NCI-H128 (cell line): ENCODE measurements at regions not wholly inside any gene's neighbourhood (a gene's known extent, or its start where the extent isn't known, plus 50 kb on each side); places are given as distances from the start of the nearest gene placed in this dataset.
A peak's percentile ranks its signal among the peaks of the same experiment; 100 is the strongest.
"Not testable (repeated sequence)": the region's sequence is repeated elsewhere in the genome, so short reads cannot be mapped to it uniquely, and the experiment has no call there.

Source experiments
- DNase-seq: peaks from one replicate; lab custom pipeline; 2025; ENCODE audit not compliant: unreplicated experiment; lab: John Stamatoyannopoulos, UW

DNA sequence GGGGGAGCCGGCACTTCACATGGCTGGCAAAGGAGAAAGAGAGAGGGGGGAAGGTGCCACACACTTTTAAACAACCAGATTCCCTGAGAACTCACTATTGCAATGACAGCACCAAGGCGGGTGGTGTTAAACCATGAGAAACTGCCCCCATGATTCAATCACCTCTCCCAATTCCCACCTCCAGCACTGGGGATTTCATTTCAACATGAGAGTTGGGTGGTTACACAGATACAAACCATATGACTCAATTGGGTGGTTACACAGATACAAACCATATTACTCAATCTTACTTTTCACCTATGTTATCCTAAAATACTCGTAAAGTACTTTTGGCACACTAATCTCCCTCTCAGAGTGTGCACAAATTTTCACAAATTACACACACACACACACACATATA is 1097.5 kb upstream of the TMPRSS15 start:
- no peak for DNase-seq

DNA sequence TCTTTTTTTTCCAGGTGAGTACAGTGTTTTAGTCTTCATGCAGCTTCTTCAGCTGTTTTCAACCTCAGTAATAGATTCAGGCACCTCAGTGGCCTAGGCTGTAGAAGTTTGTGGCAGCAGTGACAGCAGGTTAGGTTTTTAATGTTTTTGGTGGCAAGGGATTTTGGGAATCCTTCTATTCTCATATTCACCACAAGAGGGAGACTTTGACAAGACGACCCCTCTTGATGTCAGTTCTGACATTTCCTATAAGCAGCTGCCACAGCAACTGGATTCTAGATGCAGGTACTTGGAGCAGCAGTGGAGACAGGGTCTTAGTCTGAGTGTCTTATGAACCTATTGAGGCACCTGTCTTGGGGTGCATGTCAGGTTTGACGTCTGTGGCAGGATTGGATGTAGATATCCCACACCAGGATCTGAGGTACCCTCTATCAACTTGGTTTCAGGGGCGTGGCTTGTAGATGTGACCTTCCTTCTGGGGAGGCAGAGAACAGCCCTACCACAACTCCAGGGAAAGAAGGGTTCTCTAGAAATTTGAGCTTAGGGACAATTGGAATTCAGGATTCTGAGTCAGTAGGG is 1104.2 kb upstream of the TMPRSS15 start:
- DNase-seq = no peak

DNA sequence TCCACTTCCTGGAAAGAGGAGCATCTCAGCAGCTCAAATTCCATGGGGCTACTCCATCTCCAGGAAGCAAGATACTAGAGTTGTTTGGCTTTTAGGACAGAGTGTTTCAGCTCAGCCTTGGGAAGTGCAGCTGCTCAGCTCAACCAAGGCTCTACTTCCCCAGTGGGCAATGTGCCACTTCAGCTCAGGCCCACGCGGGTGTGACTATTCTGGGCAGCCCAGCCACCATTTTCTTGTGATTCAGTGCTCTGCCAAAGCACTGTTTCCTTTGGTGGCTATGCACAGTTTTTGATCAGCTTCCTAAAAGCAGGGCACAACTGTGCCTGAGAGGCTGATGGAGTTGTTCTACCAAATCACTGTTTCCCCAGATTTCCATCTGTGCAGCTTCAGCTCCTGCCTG is 1104.9 kb upstream of the TMPRSS15 start:
- no peak for DNase-seq

- no peak for DNase-seq
Measured at GRCh38 chr21:19508844-19509243, 1105.3 kb upstream of the TMPRSS15 start.

DNA sequence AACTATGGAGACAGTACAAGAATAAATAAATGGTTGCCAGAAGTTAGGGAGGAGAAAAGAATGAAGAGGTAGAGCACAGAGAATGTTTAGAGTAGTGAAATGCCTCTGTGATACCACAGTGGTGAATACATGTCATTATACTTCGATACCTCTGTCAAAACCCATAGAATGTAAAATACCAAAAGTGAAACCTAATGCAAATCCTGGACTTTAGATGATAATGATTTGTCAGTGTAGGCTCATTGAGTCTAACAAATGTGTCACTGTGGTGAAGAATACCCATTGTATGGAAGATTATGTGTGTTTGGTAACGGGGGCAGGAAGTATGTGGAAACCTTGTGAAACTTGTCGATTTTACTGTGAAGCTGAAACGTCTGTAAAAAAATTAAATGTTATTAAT is 1106.5 kb upstream of the TMPRSS15 start:
- DNase-seq = no peak

DNA sequence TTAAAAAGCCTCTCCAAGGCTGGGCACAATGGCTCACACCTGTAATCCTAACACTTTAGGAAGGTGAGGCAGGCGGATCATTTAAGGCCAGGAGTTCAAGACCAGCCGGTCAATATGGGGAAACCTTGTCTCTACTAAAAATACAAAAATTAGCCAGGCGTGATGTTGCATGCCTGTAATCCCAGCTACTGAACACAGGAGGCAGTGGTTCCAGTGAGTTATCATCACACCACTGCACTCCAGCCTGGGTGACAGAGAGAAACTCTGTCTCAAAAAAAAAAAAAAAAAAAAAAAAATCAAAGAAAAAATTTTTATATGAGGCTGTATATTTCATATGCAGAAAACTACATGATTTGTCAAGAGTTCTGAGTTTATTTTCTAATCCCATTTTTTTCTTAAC is 1107.1 kb upstream of the TMPRSS15 start:
- no peak for DNase-seq

GRCh38 chr21:19522381-19522780 is 1118.8 kb upstream of the TMPRSS15 start:
- no peak for DNase-seq

DNA sequence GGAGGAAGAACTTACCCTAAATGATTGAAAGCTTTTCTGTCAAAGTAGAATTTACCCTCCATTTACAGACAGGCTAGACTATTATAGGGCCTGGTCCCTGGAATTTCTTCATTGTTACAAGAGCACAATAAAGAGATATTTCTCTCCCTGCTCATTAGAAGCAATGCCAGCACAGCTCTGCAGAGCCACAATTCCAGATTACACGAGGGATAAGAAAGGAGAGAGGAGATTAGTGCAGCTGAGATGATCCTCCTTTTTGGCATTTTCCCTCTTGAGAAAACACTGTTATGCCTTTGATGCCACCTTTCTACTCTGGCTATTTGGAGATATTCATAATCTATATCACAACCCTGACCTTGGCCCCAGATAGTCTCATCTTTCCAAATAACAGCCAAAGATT is 1119.5 kb upstream of the TMPRSS15 start:
- DNase-seq = no peak

- no peak for DNase-seq
Measured at GRCh38 chr21:19523746-19524145, 1120.2 kb upstream of the TMPRSS15 start.

DNA sequence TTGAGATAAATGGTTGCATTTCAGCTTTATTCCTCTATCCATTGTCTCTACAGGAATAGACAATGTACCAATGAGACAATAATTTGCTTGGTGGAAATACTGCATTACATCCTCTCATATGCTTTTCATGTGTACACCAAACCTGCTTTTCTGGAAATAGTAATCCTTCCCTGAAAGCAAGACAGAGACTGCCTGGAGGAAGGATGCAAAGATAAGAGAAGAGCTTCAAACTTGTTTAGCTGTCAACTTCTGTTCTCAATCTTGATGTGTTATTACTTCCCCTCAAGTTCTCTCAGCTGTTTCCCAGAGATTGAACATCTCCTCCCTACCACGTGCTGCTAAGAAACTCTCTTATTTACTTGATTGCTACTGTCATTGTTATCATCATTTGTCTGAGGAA is 1125.4 kb upstream of the TMPRSS15 start:
- no peak for DNase-seq

DNA sequence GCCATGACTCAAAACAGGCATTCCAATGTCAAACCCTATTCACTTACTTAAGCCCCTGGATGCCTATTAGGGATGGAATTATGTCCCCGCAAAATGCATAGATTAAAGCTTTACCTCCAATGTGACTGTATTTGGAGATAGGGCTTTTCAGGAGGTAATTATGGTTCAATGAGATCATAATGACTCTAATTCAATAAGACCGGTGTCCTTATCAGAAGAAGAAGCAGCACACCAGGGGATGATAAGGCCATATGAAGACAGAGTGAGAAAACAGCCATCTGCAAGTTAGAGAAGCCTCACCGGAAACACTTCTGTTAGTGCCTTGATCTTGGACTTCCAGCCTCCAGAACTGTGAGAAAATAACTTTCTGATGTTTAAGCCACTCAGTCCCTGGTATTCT is 1131.8 kb upstream of the TMPRSS15 start:
- DNase-seq = no peak

DNA sequence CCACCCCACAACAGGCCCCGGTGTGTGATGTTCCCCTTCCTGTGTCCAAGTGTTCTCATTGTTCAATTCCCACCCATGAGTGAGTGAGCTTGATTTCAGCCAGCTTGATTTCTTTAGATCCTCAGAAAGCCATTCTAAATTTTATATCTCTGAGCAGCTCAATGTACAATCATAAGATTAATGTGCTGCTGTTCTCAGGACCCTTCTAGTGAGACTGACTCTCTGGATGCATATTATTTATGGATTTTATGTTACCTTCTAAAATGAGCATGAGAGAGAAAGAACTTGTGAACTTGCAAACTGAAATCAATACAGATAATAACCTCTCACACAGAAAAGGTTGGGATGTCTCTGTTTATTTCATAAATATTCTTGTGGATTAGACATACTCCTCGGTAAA is 1133.5 kb upstream of the TMPRSS15 start:
- no peak for DNase-seq

- DNase-seq = no peak
Measured at GRCh38 chr21:19540287-19540686, 1136.7 kb upstream of the TMPRSS15 start.

DNA sequence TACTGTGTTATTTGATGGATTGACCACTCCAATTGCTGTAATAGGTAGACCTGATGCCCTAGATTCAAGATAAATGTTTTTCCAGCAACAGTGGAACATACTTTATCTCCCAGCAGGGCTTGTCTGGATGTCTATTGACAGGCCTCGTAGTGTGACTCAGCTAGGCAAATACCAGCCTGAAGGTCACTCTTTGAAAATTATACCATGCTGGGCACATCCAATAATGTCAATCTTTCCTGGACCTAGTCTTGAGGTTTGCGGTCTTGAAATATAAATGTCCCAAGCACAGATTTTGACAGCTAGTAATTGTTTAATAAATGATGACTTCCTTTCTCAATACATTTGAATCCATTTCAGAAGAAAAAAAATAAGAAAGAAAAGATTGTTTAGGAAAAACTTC is 1138.0 kb upstream of the TMPRSS15 start:
- no peak for DNase-seq

DNA sequence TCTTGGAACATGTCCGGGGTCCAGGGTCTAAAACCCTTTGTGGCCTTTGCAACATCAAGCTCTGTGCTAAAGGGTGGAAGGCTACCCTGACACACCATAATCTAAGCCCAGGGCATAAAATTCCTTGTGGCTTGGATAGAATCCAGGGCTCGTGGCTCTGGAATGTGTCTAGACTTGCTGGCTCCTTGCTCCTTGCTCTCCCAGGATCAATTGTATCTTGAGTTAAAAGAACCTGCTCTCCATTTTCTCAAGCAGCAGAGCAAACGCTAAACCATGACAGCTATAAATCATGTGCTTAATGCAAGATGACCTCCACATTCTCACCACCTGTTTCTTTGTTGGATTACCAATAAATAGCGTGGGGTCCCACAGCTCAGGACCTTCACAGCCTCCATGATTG is 1140.9 kb upstream of the TMPRSS15 start:
- DNase-seq = not testable (repeated sequence)

DNA sequence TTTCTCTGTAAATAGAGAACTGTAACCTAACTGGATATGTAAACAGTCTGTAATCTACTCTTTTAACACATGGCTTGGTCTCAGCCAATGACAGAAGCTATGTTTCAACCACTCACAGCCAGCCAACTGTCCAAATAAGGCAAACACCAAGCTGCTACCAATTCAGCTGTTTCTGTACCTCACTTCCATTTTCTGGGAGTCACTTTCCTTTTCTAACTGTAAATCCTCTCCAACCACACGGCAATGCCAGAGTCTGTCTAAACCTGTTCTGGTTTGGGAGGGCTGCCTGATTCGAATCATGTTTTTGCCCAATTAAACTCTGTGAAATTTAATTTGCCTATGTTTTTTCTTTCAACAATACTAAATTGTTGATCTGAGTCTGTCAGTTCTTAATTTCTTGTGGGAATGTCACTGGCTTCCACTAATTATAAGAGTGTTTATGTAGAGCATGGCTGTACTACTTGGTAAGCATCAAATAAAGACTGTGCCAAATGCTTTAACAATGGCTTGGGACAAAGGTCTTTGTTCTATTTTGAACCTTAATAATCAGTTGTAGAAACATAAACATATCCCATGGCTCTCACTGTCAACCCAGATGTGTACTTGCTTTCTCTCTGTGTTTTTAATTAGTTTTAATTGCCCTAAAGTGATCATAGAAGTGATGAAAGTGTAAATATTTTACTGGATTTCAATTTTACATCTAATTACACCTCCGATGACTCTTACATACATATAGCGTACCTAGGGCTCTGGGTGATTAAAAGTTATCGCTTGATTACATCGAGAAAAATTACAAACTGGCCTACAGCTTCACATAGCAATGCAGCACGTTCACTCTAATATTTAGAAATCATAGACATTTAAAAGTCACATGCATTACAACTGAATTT is 1144.6 kb upstream of the TMPRSS15 start:
- no peak for DNase-seq

GRCh38 chr21:19553919-19554615 is 1150.5 kb upstream of the TMPRSS15 start:
- peak; percentile 44 for DNase-seq

DNA sequence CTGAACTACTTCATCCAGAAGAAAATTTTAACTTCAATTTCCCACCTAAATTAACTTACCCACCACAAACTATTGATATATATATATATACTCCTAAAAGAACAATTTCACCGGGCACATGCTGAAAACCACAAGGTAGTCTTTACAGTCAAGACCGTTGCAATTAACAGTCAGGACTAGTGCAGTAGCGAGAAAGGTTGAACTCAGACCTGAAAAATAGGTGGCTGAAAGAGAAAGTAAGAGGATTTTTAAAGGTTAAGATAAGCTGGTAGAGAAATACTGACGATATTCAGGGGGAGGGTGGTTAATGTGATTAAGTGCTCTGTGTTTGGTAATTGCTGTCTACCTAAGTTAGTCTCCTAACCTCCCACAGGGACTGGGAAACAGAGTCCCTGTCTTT is 1153.5 kb upstream of the TMPRSS15 start:
- no peak for DNase-seq

- no peak for DNase-seq
Measured at GRCh38 chr21:19557488-19557887, 1153.9 kb upstream of the TMPRSS15 start.

- no peak for DNase-seq
Measured at GRCh38 chr21:19565587-19565986, 1162.0 kb upstream of the TMPRSS15 start.

DNA sequence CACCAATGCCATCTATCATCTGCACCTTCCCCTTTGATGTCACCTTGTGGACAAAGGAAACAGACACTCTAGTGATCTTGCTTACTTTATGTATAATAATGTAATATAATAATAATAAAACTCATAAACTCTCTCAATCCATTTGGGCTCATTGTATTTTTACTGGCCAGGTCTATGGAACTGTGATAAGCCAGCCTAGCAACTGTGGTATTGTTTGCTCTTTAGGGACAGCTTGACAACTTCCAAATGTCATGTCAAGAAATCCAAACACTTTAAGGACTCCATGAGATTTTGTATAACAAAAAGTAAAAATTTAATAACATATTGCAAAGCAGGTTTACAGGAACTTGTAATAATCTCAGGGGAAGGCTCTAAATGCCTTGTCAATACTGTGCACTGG is 1163.4 kb upstream of the TMPRSS15 start:
- no peak for DNase-seq

DNA sequence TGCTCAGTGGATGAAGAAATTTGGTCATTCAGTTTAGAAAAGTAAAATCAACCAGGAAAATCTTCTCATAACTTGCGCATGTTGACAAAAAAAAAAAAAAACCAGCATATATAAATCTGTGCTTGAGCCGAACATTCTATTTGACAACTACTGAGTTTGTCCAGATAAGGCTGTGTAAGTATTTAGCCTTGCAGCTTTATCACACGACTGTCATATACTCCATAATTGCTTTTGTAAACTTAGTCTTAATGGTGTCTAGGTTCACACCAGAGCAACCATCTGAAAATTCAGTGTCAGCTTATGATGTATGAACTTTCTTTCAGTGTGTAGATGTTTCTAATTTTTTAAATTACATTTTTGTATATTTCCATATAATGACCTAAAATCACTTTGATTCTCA is 1173.8 kb upstream of the TMPRSS15 start:
- no peak for DNase-seq
